ENCODE measurements at regions not wholly inside any gene's neighbourhood (a gene's known extent, or its start where the extent isn't known, plus 50 kb on each side); places are given as distances from the start of the nearest gene placed in this dataset.
"Not testable (repeated sequence)": the region's sequence is repeated elsewhere in the genome, so short reads cannot be mapped to it uniquely, and the experiment has no call there.

- DNase-seq (ENCODE audit: low read depth in 2 of 2): no peak
These were observed 110.8 kb downstream of the ERMARD start for GRCh38 chr6:169862043-169862891.

GRCh38 chr6:169861431-169862042 lies 110.1 kb downstream of the ERMARD start:
- DNase-seq (ENCODE audit: low read depth in 2 of 2): no peak

GRCh38 chr6:169859978-169860703 lies 108.7 kb downstream of the ERMARD start:
- no peak for DNase-seq (ENCODE audit: low read depth in 2 of 2)

- DNase-seq (ENCODE audit: low read depth in 2 of 2): no peak
These were observed 108.1 kb downstream of the ERMARD start for GRCh38 chr6:169859401-169859977.

- no peak for DNase-seq (ENCODE audit: low read depth in 2 of 2)
These were observed 107.5 kb downstream of the ERMARD start for GRCh38 chr6:169858935-169859351.

GRCh38 chr6:169858293-169858934 lies 107.0 kb downstream of the ERMARD start:
- DNase-seq (ENCODE audit: low read depth in 2 of 2): no peak

GRCh38 chr6:169857343-169858292 lies 106.2 kb downstream of the ERMARD start:
- no peak for DNase-seq (ENCODE audit: low read depth in 2 of 2)

- DNase-seq (ENCODE audit: low read depth in 2 of 2): not testable (repeated sequence)
These were observed 105.3 kb downstream of the ERMARD start for GRCh38 chr6:169856442-169857342.

- DNase-seq (ENCODE audit: low read depth in 2 of 2): no peak
These were observed 103.4 kb downstream of the ERMARD start for GRCh38 chr6:169854813-169855212.

- no peak for DNase-seq (ENCODE audit: low read depth in 2 of 2)
These were observed 102.8 kb downstream of the ERMARD start for GRCh38 chr6:169854083-169854725.

- DNase-seq (ENCODE audit: low read depth in 2 of 2): no peak
These were observed 102.0 kb downstream of the ERMARD start for GRCh38 chr6:169853196-169854082.

GRCh38 chr6:169852504-169853195 lies 101.2 kb downstream of the ERMARD start:
- no peak for DNase-seq (ENCODE audit: low read depth in 2 of 2)

GRCh38 chr6:169851641-169852503 lies 100.5 kb downstream of the ERMARD start:
- no peak for DNase-seq (ENCODE audit: low read depth in 2 of 2)

- no peak for DNase-seq (ENCODE audit: low read depth in 2 of 2)
These were observed 99.3 kb downstream of the ERMARD start for GRCh38 chr6:169850746-169851145.

- DNase-seq (ENCODE audit: low read depth in 2 of 2): no peak
These were observed 98.7 kb downstream of the ERMARD start for GRCh38 chr6:169850154-169850553.

- no peak for DNase-seq (ENCODE audit: low read depth in 2 of 2)
These were observed 98.0 kb downstream of the ERMARD start for GRCh38 chr6:169849396-169849795.

Measured in fibroblast of skin of left biceps (primary cell).